ENCODE measurements at regions not wholly inside any gene's neighbourhood (a gene's known extent, or its start where the extent isn't known, plus 50 kb on each side); places are given as distances from the start of the nearest gene placed in this dataset.

- no peak for TF ChIP-seq POLR2A (IDR thresholded peaks at IDR 0.05)
- TF ChIP-seq CTCF (IDR thresholded peaks at IDR 0.05) = no peak
Measured at GRCh38 chr4:103402198-103402597, 204.1 kb upstream of the CENPE start.
